OCI-LY7 (cell line): ENCODE measurements at regions not wholly inside any gene's neighbourhood (a gene's known extent, or its start where the extent isn't known, plus 50 kb on each side); places are given as distances from the start of the nearest gene placed in this dataset.
"Not testable (repeated sequence)": the region's sequence is repeated elsewhere in the genome, so short reads cannot be mapped to it uniquely, and the experiment has no call there.

Experiments used
- BruUV-seq: library from RNA; stranded (reverse); fragments of 400-500 nt; replicated peaks from 2 replicates; lab custom pipeline; 2021; lab: Mats Ljungman, UMichigan
- CTCF ChIA-PET: fragments of 300-600 bp; sonication (Branson Sonifier 250); formaldehyde crosslinking; loops from one replicate; lab custom pipeline; 2022; ENCODE audit warnings: antibody characterized with exemption; ENCODE audit not compliant: unreplicated experiment; lab: Charles Lee
- POLR2A ChIA-PET: fragments of 300-600 bp; sonication (Branson Sonifier 250); formaldehyde crosslinking; loops from one replicate; lab custom pipeline; 2022; ENCODE audit warnings: antibody characterized with exemption; lab: Charles Lee
- DNase-seq: peaks from one replicate; pipeline ENCODE4 v3.0.0-alpha.2; 2015; ENCODE audit warnings: low spot score
- H2AFZ ChIP-seq: fragments of 200-600 bp; sonication (generic), shearing (Covaris generic); 2 replicates; pipeline ENCODE4 v1.6.1; 2014; ENCODE audit warnings: mild to moderate bottlenecking, antibody characterized with exemption, low read length, moderate library complexity
- H3K27ac ChIP-seq: fragments of 200-600 bp; sonication (generic); 2 replicates; pipeline ENCODE4 v1.5.1; 2014; ENCODE audit warnings: mixed run types, low read depth, mild to moderate bottlenecking, moderate library complexity, low read length, inconsistent platforms; ENCODE audit not compliant: poor library complexity, severe bottlenecking
- H3K36me3 ChIP-seq: fragments of 200-600 bp; sonication (generic); 2 replicates; pipeline ENCODE4 v1.6.1; 2014; ENCODE audit warnings: mild to moderate bottlenecking, antibody characterized with exemption, low read length, moderate library complexity, mixed read lengths; ENCODE audit not compliant: insufficient read depth
- H3K4me1 ChIP-seq: fragments of 200-600 bp; sonication (generic); 2 replicates; pipeline ENCODE4 v1.5.1; 2014; ENCODE audit warnings: mild to moderate bottlenecking, low read length; ENCODE audit not compliant: insufficient read depth, poor library complexity, severe bottlenecking
- H3K4me2 ChIP-seq: fragments of 200-600 bp; sonication (generic); 2 replicates; pipeline ENCODE4 v1.6.1; 2014; ENCODE audit warnings: mild to moderate bottlenecking, low read length
- H3K4me3 ChIP-seq: fragments of 200-600 bp; sonication (generic); 2 replicates; pipeline ENCODE4 v1.5.1; 2014; ENCODE audit warnings: mild to moderate bottlenecking, low read depth, low read length; ENCODE audit not compliant: poor library complexity, severe bottlenecking
- H3K79me2 ChIP-seq: fragments of 200-600 bp; sonication (generic); 2 replicates; pipeline ENCODE4 v1.6.1; 2016; ENCODE audit warnings: low read depth, mild to moderate bottlenecking, low read length, moderate library complexity, mixed read lengths; ENCODE audit not compliant: insufficient read depth
- H3K9me2 ChIP-seq: fragments of 200-600 bp; sonication (generic); 2 replicates; pipeline ENCODE4 v1.6.1; 2016; ENCODE audit warnings: mild to moderate bottlenecking, low read length, mixed read lengths; ENCODE audit not compliant: insufficient read depth
- H3K9me3 ChIP-seq: fragments of 200-600 bp; sonication (generic); 2 replicates; pipeline ENCODE4 v1.6.1; 2014; ENCODE audit warnings: mild to moderate bottlenecking, mixed run types, low read length, mixed read lengths
- H4K20me1 ChIP-seq: fragments of 200-600 bp; sonication (generic); 2 replicates; pipeline ENCODE4 v1.6.1; 2014; ENCODE audit warnings: mild to moderate bottlenecking, antibody characterized with exemption, low read length, moderate library complexity, mixed read lengths; ENCODE audit not compliant: insufficient read depth
- EZH2phosphoT487 ChIP-seq: fragments of 200-600 bp; sonication (generic); IDR thresholded peaks from 2 replicates; pipeline ENCODE4 v1.6.1; 2018; ENCODE audit warnings: low read depth, borderline replicate concordance, mild to moderate bottlenecking, mixed run types, antibody characterized with exemption, low read length, moderate library complexity, mixed read lengths
- intact Hi-C: fragments of 100-400 bp; cut with micrococcal nuclease; formaldehyde crosslinking; loops from one replicate; pipeline ENCODE4 v1.10.0; 2022; ENCODE audit not compliant: unreplicated experiment
- TF ChIP-seq, protein P1 (sequence below): fragments of 200-600 bp; sonication (generic); conservative IDR thresholded peaks from 2 replicates; pipeline ENCODE4 v1.5.1; 2014; ENCODE audit warnings: mild to moderate bottlenecking, antibody characterized with exemption, low read length, moderate library complexity, mixed read lengths

DNA sequence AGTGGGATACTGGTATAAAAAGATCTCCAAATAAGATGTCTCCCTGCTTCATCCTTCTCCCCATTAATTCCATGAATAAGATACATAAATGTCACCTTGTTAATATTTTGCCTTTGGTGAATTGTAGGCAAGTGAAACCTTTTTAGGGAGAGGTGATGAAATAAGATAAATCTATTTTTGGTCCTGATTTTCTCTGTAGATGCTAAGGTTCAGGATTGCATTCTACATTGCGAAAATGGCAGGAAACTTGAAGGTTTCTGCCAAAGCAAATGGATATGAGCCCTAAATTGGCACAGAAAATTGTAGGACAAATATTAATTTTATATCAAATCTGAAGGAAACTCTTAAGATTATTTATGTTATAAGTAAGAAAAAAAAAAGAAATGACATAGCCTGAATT lies 107.1 kb downstream of the PLPPR4 start:
- Histone ChIP-seq H3K9me2 (no peaks in the 10 kb centered on the region), H4K20me1 (no peaks in the 10 kb centered on the region), H3K9me3 (no peaks in the 10 kb centered on the region), H3K27ac (no peak overlapping the region), H2AFZ (no peak overlapping the region), H3K79me2 (no peaks in the 10 kb centered on the region), H3K4me3 (no peak overlapping the region), H3K36me3 (no peaks in the 10 kb centered on the region), H3K4me1 (no peaks in the 10 kb centered on the region), H3K4me2 (no peak overlapping the region)
- ChIA-PET POLR2A (no interaction called here), CTCF (no interaction called here)
- no TSS peak for BruUV-seq
- DNase-seq, result no peak
- no peak for TF ChIP-seq EZH2phosphoT487
- TF ChIP-seq, protein P1, sequence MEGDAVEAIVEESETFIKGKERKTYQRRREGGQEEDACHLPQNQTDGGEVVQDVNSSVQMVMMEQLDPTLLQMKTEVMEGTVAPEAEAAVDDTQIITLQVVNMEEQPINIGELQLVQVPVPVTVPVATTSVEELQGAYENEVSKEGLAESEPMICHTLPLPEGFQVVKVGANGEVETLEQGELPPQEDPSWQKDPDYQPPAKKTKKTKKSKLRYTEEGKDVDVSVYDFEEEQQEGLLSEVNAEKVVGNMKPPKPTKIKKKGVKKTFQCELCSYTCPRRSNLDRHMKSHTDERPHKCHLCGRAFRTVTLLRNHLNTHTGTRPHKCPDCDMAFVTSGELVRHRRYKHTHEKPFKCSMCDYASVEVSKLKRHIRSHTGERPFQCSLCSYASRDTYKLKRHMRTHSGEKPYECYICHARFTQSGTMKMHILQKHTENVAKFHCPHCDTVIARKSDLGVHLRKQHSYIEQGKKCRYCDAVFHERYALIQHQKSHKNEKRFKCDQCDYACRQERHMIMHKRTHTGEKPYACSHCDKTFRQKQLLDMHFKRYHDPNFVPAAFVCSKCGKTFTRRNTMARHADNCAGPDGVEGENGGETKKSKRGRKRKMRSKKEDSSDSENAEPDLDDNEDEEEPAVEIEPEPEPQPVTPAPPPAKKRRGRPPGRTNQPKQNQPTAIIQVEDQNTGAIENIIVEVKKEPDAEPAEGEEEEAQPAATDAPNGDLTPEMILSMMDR, result no peak
- intact Hi-C loops, result no loop called here

DNA sequence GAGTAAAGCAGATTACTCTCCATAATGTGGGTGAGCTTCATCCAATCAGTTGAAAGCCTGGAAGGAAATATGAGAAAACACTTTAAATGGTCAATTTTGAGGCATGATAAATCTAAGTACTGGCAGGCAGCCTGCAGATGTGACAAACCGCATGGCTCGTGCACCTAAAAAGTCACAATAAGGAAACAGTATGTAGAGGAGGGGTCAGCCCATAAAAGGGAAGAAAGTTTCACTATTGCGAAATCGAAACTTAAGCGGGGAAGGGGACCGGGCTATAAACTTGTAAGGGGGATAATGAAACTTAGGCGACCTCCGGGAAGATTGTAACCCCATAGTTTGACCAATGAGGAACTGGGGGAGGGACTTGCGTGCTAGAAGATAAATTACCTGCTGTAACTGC lies 109.8 kb downstream of the PLPPR4 start:
- intact Hi-C loops, result no loop called here
- H3K4me2 ChIP-seq, result no peak overlapping the region
- CTCF ChIA-PET, result no interaction called here

GRCh38 chr1:99374693-99375092 lies 110.4 kb downstream of the PLPPR4 start:
- POLR2A ChIA-PET, CTCF ChIA-PET, H3K36me3 ChIP-seq, H3K9me2 ChIP-seq, H3K4me1 ChIP-seq, H3K27ac ChIP-seq, intact Hi-C loops, H4K20me1 ChIP-seq, H3K4me3 ChIP-seq, H3K79me2 ChIP-seq, DNase-seq, BruUV-seq, H2AFZ ChIP-seq, H3K9me3 ChIP-seq, H3K4me2 ChIP-seq: not testable (repeated sequence)

More for the DNA sequence above, 109.8 kb downstream of the PLPPR4 start:
- H3K9me2 ChIP-seq, result no peaks in the 10 kb centered on the region
- no peak overlapping the region for H2AFZ ChIP-seq
- no peaks in the 10 kb centered on the region for H4K20me1 ChIP-seq
- no peak overlapping the region for H3K27ac ChIP-seq
- no peaks in the 10 kb centered on the region for H3K79me2 ChIP-seq
- H3K36me3 ChIP-seq, result no peaks in the 10 kb centered on the region
- H3K4me3 ChIP-seq, result no peak overlapping the region
- TF ChIP-seq EZH2phosphoT487, result no peak
- TF ChIP-seq, protein P1, result no peak
- no peak for DNase-seq
- POLR2A ChIA-PET, result no interaction called here
- no peaks in the 10 kb centered on the region for H3K9me3 ChIP-seq
- BruUV-seq, result no TSS peak
- H3K4me1 ChIP-seq, result no peaks in the 10 kb centered on the region
